ENCODE measurements at regions not wholly inside any gene's neighbourhood (a gene's known extent, or its start where the extent isn't known, plus 50 kb on each side); places are given as distances from the start of the nearest gene placed in this dataset.

GRCh38 chr10:105406488-105406887 is 765.4 kb downstream of the SORCS3 start:
- no peak overlapping the region for H3K27ac ChIP-seq (ENCODE audit: low read depth in 2 of 2, low read length in 2 of 2)
- no peak overlapping the region for H3K4me3 ChIP-seq (ENCODE audit: low read length in 2 of 2)
- no peaks in the 10 kb centered on the region for H3K27me3 ChIP-seq (ENCODE audit: control insufficient read depth in 2 of 2, insufficient read depth in 2 of 2, low read length in 2 of 2)
- no peak overlapping the region for H3K9ac ChIP-seq (ENCODE audit: low read depth in 1 of 2, low read length in 2 of 2)
- H3K9me3 ChIP-seq (ENCODE audit: control insufficient read depth in 2 of 2, low read length in 2 of 2) = no peaks in the 10 kb centered on the region
- no peaks in the 10 kb centered on the region for H3K4me1 ChIP-seq (ENCODE audit: control insufficient read depth in 2 of 2, insufficient read depth in 2 of 2, low read length in 2 of 2)
- no peaks in the 10 kb centered on the region for H3K36me3 ChIP-seq (ENCODE audit: control insufficient read depth in 2 of 2, insufficient read depth in 2 of 2, low read length in 2 of 2)

- Histone ChIP-seq H3K4me3 (ENCODE audit: low read length in 2 of 2) (no peak overlapping the region), H3K27ac (ENCODE audit: low read depth in 2 of 2, low read length in 2 of 2) (no peak overlapping the region), H3K9ac (ENCODE audit: low read depth in 1 of 2, low read length in 2 of 2) (no peak overlapping the region), H3K27me3 (ENCODE audit: control insufficient read depth in 2 of 2, insufficient read depth in 2 of 2, low read length in 2 of 2) (no peaks in the 10 kb centered on the region), H3K36me3 (ENCODE audit: control insufficient read depth in 2 of 2, insufficient read depth in 2 of 2, low read length in 2 of 2) (no peaks in the 10 kb centered on the region), H3K4me1 (ENCODE audit: control insufficient read depth in 2 of 2, insufficient read depth in 2 of 2, low read length in 2 of 2) (no peaks in the 10 kb centered on the region), H3K9me3 (ENCODE audit: control insufficient read depth in 2 of 2, low read length in 2 of 2) (no peaks in the 10 kb centered on the region)
These were observed 757.1 kb downstream of the SORCS3 start for GRCh38 chr10:105398202-105398601.

GRCh38 chr10:105391670-105392351 is 750.7 kb downstream of the SORCS3 start:
- H3K27ac ChIP-seq (ENCODE audit: low read depth in 2 of 2, low read length in 2 of 2) = no peak overlapping the region
- no peaks in the 10 kb centered on the region for H3K27me3 ChIP-seq (ENCODE audit: control insufficient read depth in 2 of 2, insufficient read depth in 2 of 2, low read length in 2 of 2)
- H3K9me3 ChIP-seq (ENCODE audit: control insufficient read depth in 2 of 2, low read length in 2 of 2) = no peaks in the 10 kb centered on the region
- no peaks in the 10 kb centered on the region for H3K36me3 ChIP-seq (ENCODE audit: control insufficient read depth in 2 of 2, insufficient read depth in 2 of 2, low read length in 2 of 2)
- no peaks in the 10 kb centered on the region for H3K4me1 ChIP-seq (ENCODE audit: control insufficient read depth in 2 of 2, insufficient read depth in 2 of 2, low read length in 2 of 2)
- no peak overlapping the region for H3K4me3 ChIP-seq (ENCODE audit: low read length in 2 of 2)
- no peak overlapping the region for H3K9ac ChIP-seq (ENCODE audit: low read depth in 1 of 2, low read length in 2 of 2)

- H3K9ac ChIP-seq (ENCODE audit: low read depth in 1 of 2, low read length in 2 of 2) = no peak overlapping the region
- H3K27me3 ChIP-seq (ENCODE audit: control insufficient read depth in 2 of 2, insufficient read depth in 2 of 2, low read length in 2 of 2) = no peaks in the 10 kb centered on the region
- no peak overlapping the region for H3K27ac ChIP-seq (ENCODE audit: low read depth in 2 of 2, low read length in 2 of 2)
- no peaks in the 10 kb centered on the region for H3K4me1 ChIP-seq (ENCODE audit: control insufficient read depth in 2 of 2, insufficient read depth in 2 of 2, low read length in 2 of 2)
- no peaks in the 10 kb centered on the region for H3K36me3 ChIP-seq (ENCODE audit: control insufficient read depth in 2 of 2, insufficient read depth in 2 of 2, low read length in 2 of 2)
- H3K9me3 ChIP-seq (ENCODE audit: control insufficient read depth in 2 of 2, low read length in 2 of 2) = no peaks in the 10 kb centered on the region
- no peak overlapping the region for H3K4me3 ChIP-seq (ENCODE audit: low read length in 2 of 2)
These were observed 746.9 kb downstream of the SORCS3 start for GRCh38 chr10:105387971-105388370.

- no peak overlapping the region for H3K9ac ChIP-seq (ENCODE audit: low read depth in 1 of 2, low read length in 2 of 2)
- no peaks in the 10 kb centered on the region for H3K9me3 ChIP-seq (ENCODE audit: control insufficient read depth in 2 of 2, low read length in 2 of 2)
- no peak overlapping the region for H3K4me3 ChIP-seq (ENCODE audit: low read length in 2 of 2)
- H3K36me3 ChIP-seq (ENCODE audit: control insufficient read depth in 2 of 2, insufficient read depth in 2 of 2, low read length in 2 of 2) = no peaks in the 10 kb centered on the region
- H3K4me1 ChIP-seq (ENCODE audit: control insufficient read depth in 2 of 2, insufficient read depth in 2 of 2, low read length in 2 of 2) = no peaks in the 10 kb centered on the region
- H3K27ac ChIP-seq (ENCODE audit: low read depth in 2 of 2, low read length in 2 of 2) = no peak overlapping the region
- no peaks in the 10 kb centered on the region for H3K27me3 ChIP-seq (ENCODE audit: control insufficient read depth in 2 of 2, insufficient read depth in 2 of 2, low read length in 2 of 2)
These were observed 742.9 kb downstream of the SORCS3 start for GRCh38 chr10:105383978-105384377.

GRCh38 chr10:105370692-105371091 is 729.6 kb downstream of the SORCS3 start:
- H3K4me1 ChIP-seq (ENCODE audit: control insufficient read depth in 2 of 2, insufficient read depth in 2 of 2, low read length in 2 of 2) = no peaks in the 10 kb centered on the region
- H3K27me3 ChIP-seq (ENCODE audit: control insufficient read depth in 2 of 2, insufficient read depth in 2 of 2, low read length in 2 of 2) = no peaks in the 10 kb centered on the region
- no peaks in the 10 kb centered on the region for H3K9me3 ChIP-seq (ENCODE audit: control insufficient read depth in 2 of 2, low read length in 2 of 2)
- no peak overlapping the region for H3K4me3 ChIP-seq (ENCODE audit: low read length in 2 of 2)
- H3K27ac ChIP-seq (ENCODE audit: low read depth in 2 of 2, low read length in 2 of 2) = no peak overlapping the region
- no peaks in the 10 kb centered on the region for H3K36me3 ChIP-seq (ENCODE audit: control insufficient read depth in 2 of 2, insufficient read depth in 2 of 2, low read length in 2 of 2)
- H3K9ac ChIP-seq (ENCODE audit: low read depth in 1 of 2, low read length in 2 of 2) = no peak overlapping the region

GRCh38 chr10:105359708-105360107 is 718.6 kb downstream of the SORCS3 start:
- Histone ChIP-seq H3K4me3 (ENCODE audit: low read length in 2 of 2) (no peak overlapping the region), H3K27ac (ENCODE audit: low read depth in 2 of 2, low read length in 2 of 2) (no peak overlapping the region), H3K36me3 (ENCODE audit: control insufficient read depth in 2 of 2, insufficient read depth in 2 of 2, low read length in 2 of 2) (no peaks in the 10 kb centered on the region), H3K4me1 (ENCODE audit: control insufficient read depth in 2 of 2, insufficient read depth in 2 of 2, low read length in 2 of 2) (no peaks in the 10 kb centered on the region), H3K9me3 (ENCODE audit: control insufficient read depth in 2 of 2, low read length in 2 of 2) (no peaks in the 10 kb centered on the region), H3K27me3 (ENCODE audit: control insufficient read depth in 2 of 2, insufficient read depth in 2 of 2, low read length in 2 of 2) (no peaks in the 10 kb centered on the region), H3K9ac (ENCODE audit: low read depth in 1 of 2, low read length in 2 of 2) (no peak overlapping the region)

- Histone ChIP-seq H3K4me3 (ENCODE audit: low read length in 2 of 2) (no peak overlapping the region), H3K9me3 (ENCODE audit: control insufficient read depth in 2 of 2, low read length in 2 of 2) (no peaks in the 10 kb centered on the region), H3K9ac (ENCODE audit: low read depth in 1 of 2, low read length in 2 of 2) (no peak overlapping the region), H3K36me3 (ENCODE audit: control insufficient read depth in 2 of 2, insufficient read depth in 2 of 2, low read length in 2 of 2) (no peaks in the 10 kb centered on the region), H3K27me3 (ENCODE audit: control insufficient read depth in 2 of 2, insufficient read depth in 2 of 2, low read length in 2 of 2) (no peaks in the 10 kb centered on the region), H3K27ac (ENCODE audit: low read depth in 2 of 2, low read length in 2 of 2) (no peak overlapping the region), H3K4me1 (ENCODE audit: control insufficient read depth in 2 of 2, insufficient read depth in 2 of 2, low read length in 2 of 2) (no peaks in the 10 kb centered on the region)
These were observed 717.8 kb downstream of the SORCS3 start for GRCh38 chr10:105358911-105359310.

GRCh38 chr10:105356626-105357025 is 715.5 kb downstream of the SORCS3 start:
- H3K9me3 ChIP-seq (ENCODE audit: control insufficient read depth in 2 of 2, low read length in 2 of 2) = no peaks in the 10 kb centered on the region
- H3K36me3 ChIP-seq (ENCODE audit: control insufficient read depth in 2 of 2, insufficient read depth in 2 of 2, low read length in 2 of 2) = no peaks in the 10 kb centered on the region
- H3K27me3 ChIP-seq (ENCODE audit: control insufficient read depth in 2 of 2, insufficient read depth in 2 of 2, low read length in 2 of 2) = no peaks in the 10 kb centered on the region
- no peak overlapping the region for H3K4me3 ChIP-seq (ENCODE audit: low read length in 2 of 2)
- no peak overlapping the region for H3K9ac ChIP-seq (ENCODE audit: low read depth in 1 of 2, low read length in 2 of 2)
- no peak overlapping the region for H3K27ac ChIP-seq (ENCODE audit: low read depth in 2 of 2, low read length in 2 of 2)
- no peaks in the 10 kb centered on the region for H3K4me1 ChIP-seq (ENCODE audit: control insufficient read depth in 2 of 2, insufficient read depth in 2 of 2, low read length in 2 of 2)

- H3K4me1 ChIP-seq (ENCODE audit: control insufficient read depth in 2 of 2, insufficient read depth in 2 of 2, low read length in 2 of 2) = no peaks in the 10 kb centered on the region
- no peak overlapping the region for H3K27ac ChIP-seq (ENCODE audit: low read depth in 2 of 2, low read length in 2 of 2)
- H3K27me3 ChIP-seq (ENCODE audit: control insufficient read depth in 2 of 2, insufficient read depth in 2 of 2, low read length in 2 of 2) = no peaks in the 10 kb centered on the region
- H3K36me3 ChIP-seq (ENCODE audit: control insufficient read depth in 2 of 2, insufficient read depth in 2 of 2, low read length in 2 of 2) = no peaks in the 10 kb centered on the region
- H3K9me3 ChIP-seq (ENCODE audit: control insufficient read depth in 2 of 2, low read length in 2 of 2) = no peaks in the 10 kb centered on the region
- H3K4me3 ChIP-seq (ENCODE audit: low read length in 2 of 2) = no peak overlapping the region
- H3K9ac ChIP-seq (ENCODE audit: low read depth in 1 of 2, low read length in 2 of 2) = no peak overlapping the region
These were observed 712.9 kb downstream of the SORCS3 start for GRCh38 chr10:105354010-105354409.

- no peak overlapping the region for H3K9ac ChIP-seq (ENCODE audit: low read depth in 1 of 2, low read length in 2 of 2)
- no peaks in the 10 kb centered on the region for H3K27me3 ChIP-seq (ENCODE audit: control insufficient read depth in 2 of 2, insufficient read depth in 2 of 2, low read length in 2 of 2)
These were observed 711.7 kb downstream of the SORCS3 start for GRCh38 chr10:105352827-105353226.

More at GRCh38 chr10:105352827-105353226, 711.7 kb downstream of the SORCS3 start:
- H3K27ac ChIP-seq (ENCODE audit: low read depth in 2 of 2, low read length in 2 of 2) = no peak overlapping the region
- H3K9me3 ChIP-seq (ENCODE audit: control insufficient read depth in 2 of 2, low read length in 2 of 2) = no peaks in the 10 kb centered on the region
- no peaks in the 10 kb centered on the region for H3K4me1 ChIP-seq (ENCODE audit: control insufficient read depth in 2 of 2, insufficient read depth in 2 of 2, low read length in 2 of 2)
- no peaks in the 10 kb centered on the region for H3K36me3 ChIP-seq (ENCODE audit: control insufficient read depth in 2 of 2, insufficient read depth in 2 of 2, low read length in 2 of 2)
- H3K4me3 ChIP-seq (ENCODE audit: low read length in 2 of 2) = no peak overlapping the region

All from mucosa of rectum (tissue), 2 donors.